ENCODE measurements at regions not wholly inside any gene's neighbourhood (a gene's known extent, or its start where the extent isn't known, plus 50 kb on each side); places are given as distances from the start of the nearest gene placed in this dataset.

GRCh38 chr13:31049083-31049482, 112.6 kb downstream of the HSPH1 start:
- intact Hi-C loops (cut with micrococcal nuclease; ENCODE audit: unreplicated experiment) = no loop called here
- no peaks in the 10 kb centered on the region for H3K9me3 ChIP-seq
- H3K4me1 ChIP-seq = peaks cover 19% of the 10 kb centered on the region
- no peaks in the 10 kb centered on the region for H3K36me3 ChIP-seq (ENCODE audit: control insufficient read depth, insufficient read depth, low read length)
- no peaks in the 10 kb centered on the region for H3K36me3 Mint-ChIP-seq (ENCODE audit: insufficient read depth, unreplicated experiment)
- DNase-seq = no peak
- no peak overlapping the region for H3K4me3 ChIP-seq (ENCODE audit: low read depth, low read length)
- no peaks in the 10 kb centered on the region for H3K27me3 Mint-ChIP-seq (ENCODE audit: insufficient read depth, unreplicated experiment)
- no peaks in the 10 kb centered on the region for H3K9me3 Mint-ChIP-seq (ENCODE audit: unreplicated experiment)
- H3K4me1 Mint-ChIP-seq (ENCODE audit: low read depth, unreplicated experiment) = no peaks in the 10 kb centered on the region
- BruUV-seq (replicated peaks) = no TSS peak
- no peaks in the 10 kb centered on the region for H3K27me3 ChIP-seq (replicated peaks; ENCODE audit: control insufficient read depth, insufficient read depth, low read length)
- no peak overlapping the region for H3K4me3 Mint-ChIP-seq (ENCODE audit: unreplicated experiment)
- POLR2A ChIA-PET = no interaction called here
- CTCF ChIA-PET = no interaction called here
- no peak overlapping the region for H3K27ac Mint-ChIP-seq (ENCODE audit: unreplicated experiment)
- no peak for TF ChIP-seq CTCF (IDR thresholded peaks at IDR 0.05; ENCODE audit: insufficient read depth in 1 of 2, low read depth in 1 of 2, low read length in 1 of 2, severe bottlenecking in 1 of 2, unreplicated experiment in 1 of 2)

GRCh38 chr13:31048521-31048920, 113.2 kb downstream of the HSPH1 start:
- no peak for TF ChIP-seq CTCF (IDR thresholded peaks at IDR 0.05; ENCODE audit: insufficient read depth in 1 of 2, low read depth in 1 of 2, low read length in 1 of 2, severe bottlenecking in 1 of 2, unreplicated experiment in 1 of 2)
- H3K4me1 ChIP-seq = peaks cover 19% of the 10 kb centered on the region
- no peak overlapping the region for H3K4me3 Mint-ChIP-seq (ENCODE audit: unreplicated experiment)
- H3K36me3 ChIP-seq (ENCODE audit: control insufficient read depth, insufficient read depth, low read length) = no peaks in the 10 kb centered on the region
- H3K36me3 Mint-ChIP-seq (ENCODE audit: insufficient read depth, unreplicated experiment) = no peaks in the 10 kb centered on the region
- no peaks in the 10 kb centered on the region for H3K9me3 ChIP-seq
- H3K9me3 Mint-ChIP-seq (ENCODE audit: unreplicated experiment) = no peaks in the 10 kb centered on the region
- ChIA-PET CTCF (interaction anchor here (0.5 kb wide), 1 partner anchor 183 kb away, joined by 3 read pairs; no protein-coding TSS in a partner anchor), POLR2A (no interaction called here)
- no peak overlapping the region for H3K4me3 ChIP-seq (ENCODE audit: low read depth, low read length)
- no peak for DNase-seq
- H3K27me3 Mint-ChIP-seq (ENCODE audit: insufficient read depth, unreplicated experiment) = no peaks in the 10 kb centered on the region
- intact Hi-C loops (cut with micrococcal nuclease; ENCODE audit: unreplicated experiment) = no loop called here
- no TSS peak for BruUV-seq (replicated peaks)
- H3K4me1 Mint-ChIP-seq (ENCODE audit: low read depth, unreplicated experiment) = no peaks in the 10 kb centered on the region
- no peak overlapping the region for H3K27ac Mint-ChIP-seq (ENCODE audit: unreplicated experiment)
- H3K27me3 ChIP-seq (replicated peaks; ENCODE audit: control insufficient read depth, insufficient read depth, low read length) = no peaks in the 10 kb centered on the region

GRCh38 chr13:31046711-31047279, 114.3 kb downstream of the TEX26 start:
- TF ChIP-seq CTCF (IDR thresholded peaks at IDR 0.05; ENCODE audit: insufficient read depth in 1 of 2, low read depth in 1 of 2, low read length in 1 of 2, severe bottlenecking in 1 of 2, unreplicated experiment in 1 of 2) = no peak

More at GRCh38 chr13:31046711-31047279, 114.3 kb downstream of the TEX26 start:
- H3K9me3 ChIP-seq = no peaks in the 10 kb centered on the region
- H3K4me1 ChIP-seq = peaks cover 19% of the 10 kb centered on the region
- no TSS peak for BruUV-seq (replicated peaks)
- Mint-ChIP-seq H3K4me3 (ENCODE audit: unreplicated experiment) (no peak overlapping the region), H3K4me1 (ENCODE audit: low read depth, unreplicated experiment) (no peaks in the 10 kb centered on the region), H3K27ac (ENCODE audit: unreplicated experiment) (no peak overlapping the region), H3K27me3 (ENCODE audit: insufficient read depth, unreplicated experiment) (no peaks in the 10 kb centered on the region), H3K36me3 (ENCODE audit: insufficient read depth, unreplicated experiment) (no peaks in the 10 kb centered on the region), H3K9me3 (ENCODE audit: unreplicated experiment) (no peaks in the 10 kb centered on the region)
- ChIA-PET CTCF (interaction anchor here (0.5 kb wide), 2 partner anchors 246 to 422 kb away, joined by 5 to 7 read pairs; no protein-coding TSS in a partner anchor), POLR2A (no interaction called here)
- H3K27me3 ChIP-seq (replicated peaks; ENCODE audit: control insufficient read depth, insufficient read depth, low read length) = no peaks in the 10 kb centered on the region
- H3K36me3 ChIP-seq (ENCODE audit: control insufficient read depth, insufficient read depth, low read length) = no peaks in the 10 kb centered on the region
- intact Hi-C loops (cut with micrococcal nuclease; ENCODE audit: unreplicated experiment) = no loop called here
- H3K4me3 ChIP-seq (ENCODE audit: low read depth, low read length) = no peak overlapping the region
- no peak for DNase-seq
